A172 (cell line): ENCODE measurements at regions not wholly inside any gene's neighbourhood (a gene's known extent, or its start where the extent isn't known, plus 50 kb on each side); places are given as distances from the start of the nearest gene placed in this dataset.
"Not testable (repeated sequence)": the region's sequence is repeated elsewhere in the genome, so short reads cannot be mapped to it uniquely, and the experiment has no call there.

Source experiments
- DNase-seq: peaks from one replicate; pipeline ENCODE4 v3.0.0-alpha.2; 2015; ENCODE audit warnings: low spot score

DNA sequence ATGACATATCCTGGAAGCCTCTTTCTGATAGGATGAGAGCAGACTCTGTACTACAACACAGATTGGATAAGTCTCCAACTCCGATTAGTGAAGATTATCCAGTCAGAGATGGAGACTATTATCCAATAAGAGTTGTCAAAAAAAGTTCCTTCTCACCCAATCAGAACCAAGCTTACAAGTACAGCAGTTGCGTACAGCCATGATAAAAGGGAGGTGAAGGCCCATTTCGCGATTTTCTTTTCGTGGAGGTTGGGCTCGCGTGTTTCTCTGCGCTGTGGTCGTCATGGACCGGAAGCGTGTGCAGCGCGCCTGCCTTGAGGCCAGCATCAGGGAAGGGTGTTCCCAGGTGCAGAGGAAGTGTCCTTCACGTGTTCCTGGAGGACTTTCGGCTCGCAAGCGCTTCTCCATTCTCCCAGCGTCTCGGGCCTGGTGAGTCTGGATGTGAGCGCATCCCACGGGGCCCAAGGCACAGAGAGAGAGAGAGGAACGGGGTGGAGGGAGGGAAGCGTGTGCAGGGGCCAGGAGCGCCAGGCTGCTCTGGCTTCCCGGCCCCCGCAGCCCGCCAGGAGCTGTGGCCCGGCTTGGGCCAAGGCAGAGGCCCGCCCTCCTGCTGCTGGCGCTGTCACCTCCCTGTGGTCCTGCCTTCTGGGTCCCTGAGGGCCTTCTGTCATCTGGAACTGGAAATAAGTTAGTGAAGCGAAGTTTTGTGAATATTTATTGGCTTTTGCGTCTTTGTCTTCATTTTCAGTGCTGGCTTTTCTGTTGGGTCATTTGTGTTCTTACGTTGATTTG is 53.9 kb downstream of the CDRT15L2 start:
- not testable (repeated sequence) for DNase-seq

DNA sequence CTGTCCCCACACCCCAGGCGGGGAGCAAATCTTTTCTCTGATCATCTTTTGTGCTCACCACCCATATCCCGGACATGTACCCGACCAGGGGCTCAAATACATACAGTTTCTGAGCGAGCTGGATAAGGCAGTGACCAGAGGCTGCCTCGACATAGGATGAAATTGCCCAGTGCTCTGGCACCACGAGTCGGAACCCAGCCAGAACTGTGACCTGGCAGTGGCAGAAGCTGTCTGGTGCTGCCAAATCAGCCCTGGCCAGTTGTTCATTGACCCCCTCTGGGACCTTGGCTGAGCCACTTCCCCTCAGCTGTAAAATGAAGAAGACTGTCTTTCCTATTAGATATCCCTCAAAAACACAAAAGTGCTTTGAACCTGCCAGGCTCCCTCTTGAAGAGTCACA is 60.6 kb downstream of the CDRT15L2 start:
- DNase-seq = not testable (repeated sequence)

DNA sequence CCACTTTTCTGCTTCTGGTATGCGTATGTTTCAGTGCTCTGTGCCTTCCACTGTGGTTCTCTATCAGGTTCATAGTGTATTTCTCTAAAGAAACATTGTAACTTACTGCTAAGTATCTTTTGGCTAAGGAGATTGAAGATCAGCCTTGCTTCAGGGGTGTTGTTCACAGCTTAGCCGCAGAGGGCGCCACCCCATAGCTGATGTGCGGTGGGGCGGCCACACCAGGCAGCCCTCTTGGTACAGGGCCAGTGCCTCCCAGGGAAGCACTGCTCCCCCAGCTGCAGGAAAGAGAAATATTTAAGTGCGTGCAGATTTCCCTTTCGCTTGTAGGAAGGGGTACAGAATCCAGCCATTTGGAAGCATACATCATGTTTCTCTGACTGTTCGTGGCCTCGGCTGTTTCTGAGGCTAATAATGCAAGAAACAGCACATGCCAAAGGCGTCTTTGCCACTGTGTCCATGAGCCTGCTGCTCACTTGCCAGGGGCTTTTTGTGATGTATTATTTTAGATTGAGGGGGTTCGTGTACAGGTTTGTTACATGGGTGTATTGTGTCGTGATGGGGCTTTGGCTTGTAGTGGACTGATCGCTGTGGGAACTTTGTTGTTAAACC is 67.2 kb downstream of the CDRT15L2 start:
- DNase-seq = peak; percentile 10

DNA sequence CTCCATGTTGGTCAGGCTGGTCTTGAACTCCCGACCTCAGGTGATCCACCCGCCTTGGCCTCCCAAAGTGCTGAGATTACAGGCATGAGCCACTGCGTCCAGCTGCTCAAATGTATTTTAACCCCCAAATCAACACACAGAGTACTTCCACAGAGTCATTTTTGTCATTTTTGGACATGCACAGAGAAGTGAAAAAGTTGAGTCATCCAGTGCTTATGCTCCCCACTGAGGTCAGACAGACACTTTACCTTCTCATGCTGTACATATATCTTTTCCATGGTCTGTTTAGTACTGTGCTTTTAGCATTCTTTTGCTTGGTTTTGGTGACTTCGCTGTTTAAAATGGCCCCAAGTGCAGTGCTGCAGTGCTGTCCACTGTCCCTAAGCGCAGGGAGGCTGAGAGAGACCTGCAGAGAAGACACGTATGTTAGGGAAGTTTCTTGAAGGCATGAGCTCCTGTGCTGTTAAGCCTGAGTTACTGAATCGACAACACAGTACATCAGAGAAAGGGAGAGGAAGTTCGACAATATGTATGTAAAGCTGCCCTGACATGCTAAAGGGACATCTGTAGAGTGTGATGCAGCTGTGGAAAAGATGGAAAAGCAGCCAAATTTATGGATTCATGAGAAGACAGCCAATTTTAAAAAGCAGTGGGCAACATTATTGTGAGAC is 69.7 kb downstream of the CDRT15L2 start:
- not testable (repeated sequence) for DNase-seq

DNA sequence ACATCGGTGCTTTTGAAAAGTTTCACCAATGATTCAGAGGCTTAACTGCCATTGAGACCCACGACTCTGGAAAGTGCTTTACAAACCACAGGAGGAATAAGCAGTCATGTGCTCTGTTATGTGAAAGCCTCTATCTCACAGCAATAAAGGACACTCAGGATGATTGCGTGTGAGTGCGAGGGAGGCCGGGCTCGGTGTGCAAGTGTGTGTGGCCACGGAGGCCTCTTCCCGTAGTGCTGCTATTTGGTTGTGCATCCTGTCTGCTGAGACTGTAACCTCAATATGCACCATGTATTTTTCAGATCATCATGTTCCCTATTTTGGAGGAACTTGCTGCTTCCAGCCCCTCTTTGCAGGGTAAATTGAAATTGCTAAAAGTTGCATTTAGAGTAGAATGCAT is 71.5 kb downstream of the CDRT15L2 start:
- not testable (repeated sequence) for DNase-seq

DNA sequence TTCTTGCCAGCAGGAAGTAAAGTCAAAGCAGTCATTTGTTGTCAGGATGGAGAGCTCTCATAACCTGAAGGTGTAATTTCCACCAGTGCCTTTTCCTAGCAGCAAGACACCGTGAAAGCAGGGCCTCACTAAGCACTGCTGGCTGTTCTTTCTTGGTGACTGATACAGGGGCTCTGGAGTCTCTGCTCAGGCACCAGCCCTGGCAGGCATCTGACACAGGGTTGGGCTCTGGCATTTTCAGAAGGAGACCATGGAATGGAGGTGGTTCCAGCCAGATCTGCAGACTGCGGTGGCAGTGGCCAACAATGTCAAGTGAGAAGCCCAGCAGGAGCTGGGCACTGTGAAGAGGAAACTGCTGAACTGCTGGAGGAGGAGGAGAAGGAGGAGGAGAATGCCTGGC is 72.2 kb downstream of the CDRT15L2 start:
- not testable (repeated sequence) for DNase-seq

DNA sequence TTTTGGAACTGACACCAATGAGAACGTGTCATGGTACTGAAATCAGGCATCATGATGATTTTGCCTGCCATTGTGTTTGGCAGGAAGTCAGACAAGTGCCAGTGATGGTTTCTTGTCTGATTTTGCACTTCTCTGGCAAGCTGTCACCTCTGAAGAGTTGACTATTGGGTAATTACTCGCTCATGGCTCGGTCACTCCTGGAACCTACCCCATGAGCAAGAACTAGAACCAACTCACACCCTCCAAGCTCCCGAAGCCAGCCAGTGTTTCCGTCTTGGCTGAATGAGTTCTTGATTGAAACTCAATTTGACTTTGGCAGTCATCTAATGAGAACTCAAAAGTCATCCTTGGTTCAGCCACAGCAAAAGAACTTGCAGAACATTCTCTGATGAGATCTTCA is 73.9 kb downstream of the CDRT15L2 start:
- DNase-seq = not testable (repeated sequence)

DNA sequence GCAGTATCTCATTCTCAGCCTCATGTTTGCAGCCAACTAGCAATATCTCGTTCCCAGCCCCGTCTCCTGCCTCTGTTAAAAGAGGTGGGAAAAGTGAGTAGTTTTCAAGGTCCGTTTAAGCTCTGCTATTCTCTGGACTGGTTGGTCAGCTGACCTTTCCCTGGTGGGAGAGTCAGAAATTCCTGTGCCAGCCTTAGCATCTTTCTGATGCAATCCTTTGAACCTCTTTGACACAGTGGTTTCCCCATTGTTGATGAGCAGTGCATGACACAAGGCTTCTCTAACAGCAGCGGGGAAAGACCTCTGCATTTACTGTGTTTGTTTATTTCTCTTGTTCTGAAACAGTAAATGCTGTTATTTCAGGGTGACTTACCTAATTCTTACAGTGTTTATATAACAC is 74.6 kb downstream of the CDRT15L2 start:
- not testable (repeated sequence) for DNase-seq

DNA sequence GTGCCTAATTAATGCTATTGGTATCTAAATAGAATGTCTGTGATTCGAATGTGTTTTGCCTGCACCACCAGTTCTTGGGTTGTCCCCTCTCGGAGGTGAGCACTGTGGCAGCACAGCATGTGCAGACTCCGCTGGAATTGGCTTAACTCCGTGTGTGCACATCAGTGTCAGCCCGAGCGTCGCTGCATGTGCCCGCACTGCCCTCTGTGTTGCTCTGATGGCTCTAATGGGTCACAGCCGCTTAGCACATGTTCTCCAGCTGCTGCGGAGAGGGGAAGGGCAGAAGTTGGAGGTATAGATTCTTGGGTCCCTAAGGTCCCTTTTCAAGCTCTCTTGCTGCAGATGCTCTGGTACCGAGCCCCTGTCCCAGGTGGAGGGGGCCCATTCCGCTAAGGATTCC is 75.1 kb downstream of the CDRT15L2 start:
- DNase-seq = not testable (repeated sequence)

DNA sequence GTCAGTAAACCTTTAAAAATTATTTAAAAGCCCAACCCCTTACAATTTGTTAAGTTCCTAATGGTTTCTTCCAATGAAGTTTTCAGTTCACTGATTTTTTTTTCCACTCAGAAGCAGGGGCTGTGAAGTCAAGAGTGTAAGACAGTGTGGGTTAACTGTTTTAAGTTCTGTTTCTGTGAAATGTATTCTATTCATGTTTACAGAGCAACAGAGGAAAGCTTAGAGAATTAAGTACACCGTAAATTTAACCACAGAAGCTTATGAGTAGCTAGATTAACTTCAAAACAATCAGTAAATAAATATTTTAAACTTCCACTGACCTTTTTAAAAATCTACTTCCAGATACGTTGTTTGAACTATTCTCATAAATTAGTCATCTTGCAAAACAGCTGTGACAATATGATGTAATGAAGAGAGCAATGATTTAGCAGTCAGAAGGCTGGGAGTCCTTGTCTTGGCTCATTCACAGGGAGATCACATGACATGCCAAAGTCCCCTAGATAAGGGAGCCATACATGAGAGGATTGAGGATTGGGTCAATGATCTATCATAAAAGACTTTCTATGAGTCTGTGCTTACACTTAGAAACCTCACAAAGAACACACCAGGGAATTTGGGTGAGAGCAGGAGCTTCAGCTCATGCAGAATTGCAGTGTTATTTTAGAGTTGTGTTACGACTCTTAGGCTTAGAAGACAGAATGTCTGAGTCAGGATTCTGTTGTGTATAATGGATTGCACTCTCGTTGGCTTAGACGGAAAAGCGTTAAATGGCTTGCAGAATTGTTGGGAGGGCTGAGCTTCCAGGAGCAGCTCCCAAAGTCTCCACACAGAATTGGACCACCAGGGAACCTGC is 85.8 kb downstream of the CDRT15L2 start:
- DNase-seq = not testable (repeated sequence)

DNA sequence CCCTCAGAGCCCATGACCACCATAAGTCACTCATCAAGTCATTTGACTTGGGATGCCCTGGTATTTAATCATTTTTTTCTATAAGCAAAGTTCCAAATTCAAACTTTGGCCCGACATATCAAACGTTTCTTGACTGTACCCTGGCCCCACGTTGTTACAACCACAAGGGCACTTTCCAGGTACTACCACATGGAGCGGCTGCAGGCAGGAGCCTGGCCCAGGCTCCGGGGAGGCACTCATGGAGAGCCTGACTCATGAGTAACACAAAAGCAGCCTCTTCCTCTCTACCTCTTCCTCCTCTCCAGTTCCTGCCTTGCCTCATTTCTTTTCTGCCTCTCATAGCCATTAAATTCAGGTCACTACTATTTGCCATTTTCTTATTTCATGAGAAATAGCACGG is 87.2 kb downstream of the CDRT15L2 start:
- not testable (repeated sequence) for DNase-seq

DNA sequence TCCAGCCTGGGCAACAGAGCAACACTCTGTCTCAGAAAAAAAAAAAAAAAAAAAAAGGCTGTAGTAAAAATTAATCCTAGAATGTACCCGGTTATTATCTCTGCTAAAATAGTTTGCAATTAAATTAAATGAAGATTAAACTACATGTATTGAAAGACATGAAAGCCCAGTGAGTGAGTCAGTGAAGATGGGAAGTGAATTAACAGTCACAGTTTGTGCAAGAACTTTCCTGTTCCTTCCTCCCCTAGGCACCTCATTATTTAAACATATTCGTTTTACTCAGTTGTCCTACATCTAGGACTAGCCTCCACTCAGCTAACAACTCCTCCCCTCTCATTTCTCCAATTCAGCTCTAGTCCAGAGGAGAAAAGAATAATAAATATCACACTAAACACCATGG is 88.2 kb downstream of the CDRT15L2 start:
- not testable (repeated sequence) for DNase-seq

DNA sequence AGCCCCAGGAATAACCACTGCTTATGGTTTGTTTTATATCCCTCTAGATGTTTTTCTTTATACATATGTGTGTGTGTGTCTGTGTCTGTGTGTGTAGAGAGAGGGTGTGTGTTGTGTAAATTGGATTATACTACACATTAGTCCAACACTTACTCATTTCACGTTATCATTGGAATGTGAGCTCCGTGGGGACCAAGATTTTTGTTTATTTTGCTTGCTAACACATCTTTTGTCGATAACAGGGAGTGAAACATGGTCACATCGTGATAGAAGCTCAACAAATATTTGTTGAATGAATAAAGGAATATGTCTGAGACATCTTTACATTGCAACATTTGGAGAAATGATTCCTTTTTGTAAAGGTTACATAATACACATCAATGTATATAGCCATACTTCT is 88.8 kb downstream of the CDRT15L2 start:
- DNase-seq = not testable (repeated sequence)

DNA sequence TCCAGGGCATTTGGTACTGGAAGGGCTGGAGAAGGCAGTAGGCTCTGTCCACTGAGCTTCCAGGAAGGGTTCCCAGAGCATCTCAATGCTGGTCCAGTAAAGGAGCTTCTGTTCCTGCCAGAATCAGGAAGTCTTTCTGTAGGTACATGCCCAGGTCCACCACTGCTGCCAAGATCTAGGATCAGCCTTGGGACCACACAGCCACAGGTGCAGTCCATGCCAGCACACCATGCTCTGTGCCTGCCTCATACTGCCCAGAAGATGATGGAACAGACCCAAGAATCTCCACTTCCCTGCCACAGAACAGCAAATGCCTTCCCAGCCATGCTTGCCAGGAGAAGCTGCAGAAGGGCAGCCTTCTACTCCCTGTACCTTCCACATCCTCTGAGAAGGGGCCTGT is 89.3 kb downstream of the CDRT15L2 start:
- DNase-seq = not testable (repeated sequence)

DNA sequence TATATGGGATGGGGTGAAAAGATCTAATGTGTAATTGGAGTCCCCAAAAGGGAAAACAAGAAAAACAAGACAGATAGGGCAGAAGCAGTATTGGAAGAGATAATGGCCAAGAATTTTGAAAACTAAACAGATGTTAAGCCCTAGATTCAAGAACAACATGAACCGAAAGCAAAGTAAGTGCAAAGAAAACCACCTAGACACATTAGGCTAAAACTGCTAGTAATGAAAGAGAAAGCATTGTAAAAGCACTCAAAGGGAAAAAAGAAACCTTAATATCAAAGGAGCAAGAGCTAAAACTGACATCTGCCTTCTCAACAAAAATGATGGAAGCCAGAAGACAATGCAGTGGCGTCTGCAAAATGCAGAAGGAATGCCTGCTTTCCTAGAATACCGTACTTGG is 91.0 kb downstream of the CDRT15L2 start:
- not testable (repeated sequence) for DNase-seq

DNA sequence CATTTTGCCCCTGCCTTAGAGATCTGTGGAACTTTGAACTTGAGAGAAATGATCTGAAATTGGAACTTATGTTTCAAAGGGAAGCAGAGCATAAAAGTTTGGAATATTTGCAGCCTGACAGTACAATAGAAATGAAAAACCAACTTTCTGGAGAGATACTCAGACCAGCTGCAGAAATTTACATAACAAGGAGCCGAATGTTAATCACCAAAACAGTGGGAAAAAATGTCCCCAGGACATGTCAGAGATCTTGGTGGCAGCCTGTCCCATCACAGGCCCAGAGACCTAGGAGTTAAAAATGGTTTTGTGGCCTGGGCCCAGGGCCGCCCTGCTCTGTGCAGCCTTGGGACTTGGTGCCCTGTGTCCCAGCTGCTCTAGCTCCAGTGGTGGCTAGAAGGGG is 94.8 kb downstream of the CDRT15L2 start:
- DNase-seq = not testable (repeated sequence)

DNA sequence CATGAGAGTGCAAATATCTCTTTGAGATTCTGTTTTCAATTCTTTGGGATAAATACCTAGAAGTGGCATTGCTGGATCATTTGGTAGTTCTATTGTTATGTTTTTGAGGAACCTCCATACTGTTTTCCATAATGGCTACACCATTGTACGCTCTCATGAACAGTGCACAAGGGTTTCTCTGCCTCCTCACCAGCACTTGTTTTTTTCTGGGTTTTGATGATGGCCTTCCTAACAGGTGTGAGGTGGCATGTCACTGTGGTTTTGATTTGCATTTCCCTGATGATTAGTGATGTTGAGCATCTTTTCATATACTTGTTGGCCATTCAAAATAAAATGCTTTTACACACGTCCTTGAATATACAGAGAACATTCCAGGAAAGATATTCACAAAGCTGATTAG is 96.2 kb downstream of the CDRT15L2 start:
- not testable (repeated sequence) for DNase-seq

DNA sequence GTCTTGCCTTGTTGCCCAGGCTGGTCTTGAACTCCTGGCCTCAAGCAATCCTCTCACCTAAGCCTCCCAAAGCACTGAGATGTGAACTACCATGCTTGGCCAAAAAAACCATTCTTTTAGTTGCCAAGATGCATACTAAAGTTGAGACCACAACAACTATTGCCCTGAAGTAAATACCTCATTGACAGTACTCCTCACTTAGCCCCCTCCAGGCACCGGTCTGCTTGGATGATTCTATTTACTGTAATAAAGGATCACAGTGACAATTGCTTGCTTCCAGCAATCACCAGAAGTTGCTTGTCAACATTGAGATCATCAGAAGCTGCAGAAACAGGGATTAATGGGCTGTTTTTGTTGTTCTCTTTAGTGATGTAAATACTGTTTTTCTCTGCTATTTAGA is 97.1 kb downstream of the CDRT15L2 start:
- DNase-seq = not testable (repeated sequence)

DNA sequence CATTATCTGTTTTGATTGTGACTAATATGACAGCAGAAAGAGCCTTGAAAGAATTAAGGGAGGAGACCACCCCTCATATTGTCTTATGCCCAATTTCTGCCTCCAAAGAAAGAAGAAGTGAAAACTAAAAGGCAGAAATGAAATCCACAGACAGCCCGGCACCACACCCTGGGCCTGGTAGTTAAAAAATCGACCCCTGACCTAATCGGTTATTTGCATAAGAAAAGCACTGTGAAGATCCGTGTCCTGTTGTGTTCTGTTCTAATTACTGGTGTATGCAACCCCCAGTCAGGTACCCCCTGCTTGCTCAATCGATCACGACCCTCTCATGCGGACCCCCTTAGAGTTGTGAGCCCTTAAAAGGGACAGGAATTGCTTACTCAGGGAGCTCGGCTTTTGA is 97.9 kb downstream of the CDRT15L2 start:
- not testable (repeated sequence) for DNase-seq

DNA sequence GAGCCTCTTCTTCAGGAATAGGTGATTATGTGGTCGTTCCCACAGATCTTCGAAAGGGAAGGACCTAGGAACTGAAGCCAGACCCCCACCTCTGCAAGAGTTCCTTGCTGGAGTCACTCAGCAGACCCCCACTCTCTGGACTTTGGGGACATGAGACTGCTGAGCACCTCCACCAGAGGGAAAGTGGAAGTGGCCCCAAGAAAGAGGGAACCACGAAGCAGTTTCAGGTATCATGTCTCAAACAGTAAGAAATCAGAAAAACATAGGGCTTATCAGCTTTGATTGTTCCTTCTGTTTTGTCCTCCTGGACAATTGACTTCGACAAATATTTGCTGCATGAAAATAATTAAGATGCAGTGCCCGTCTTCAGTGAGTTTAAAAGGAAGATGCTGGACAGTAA is 98.9 kb downstream of the CDRT15L2 start:
- not testable (repeated sequence) for DNase-seq
